GM23248 (cell line): ENCODE measurements at regions not wholly inside any gene's neighbourhood (a gene's known extent, or its start where the extent isn't known, plus 50 kb on each side); places are given as distances from the start of the nearest gene placed in this dataset.

Experiments used
- DNase-seq: peaks from one replicate; pipeline ENCODE4 v3.0.0-alpha.2; 2015
- H2AFZ ChIP-seq: fragments of 200-600 bp; sonication (generic); 2 replicates; pipeline ENCODE4 v1.6.1; 2016; ENCODE audit warnings: antibody characterized with exemption
- H3F3A ChIP-seq: fragments of 200-600 bp; sonication (generic); 2 replicates; pipeline ENCODE4 v1.6.1; 2016; ENCODE audit warnings: mild to moderate bottlenecking, antibody characterized with exemption, mixed run types; ENCODE audit not compliant: insufficient read depth
- H3K27ac ChIP-seq: fragments of 200-600 bp; sonication (generic); 2 replicates; pipeline ENCODE4 v1.5.1; 2016; ENCODE audit warnings: mild to moderate bottlenecking
- H3K27me3 ChIP-seq: fragments of 200-600 bp; sonication (generic); replicated peaks from 2 replicates; pipeline ENCODE4 v1.6.1; 2016; ENCODE audit warnings: mild to moderate bottlenecking; ENCODE audit not compliant: insufficient read depth
- H3K36me3 ChIP-seq: fragments of 200-600 bp; sonication (generic); 2 replicates; pipeline ENCODE4 v1.6.1; 2016; ENCODE audit warnings: low read depth, mild to moderate bottlenecking
- H3K4me1 ChIP-seq: fragments of 200-600 bp; sonication (generic); 2 replicates; pipeline ENCODE4 v1.6.1; 2016; ENCODE audit warnings: mild to moderate bottlenecking; ENCODE audit not compliant: insufficient read depth
- H3K4me2 ChIP-seq: fragments of 200-600 bp; sonication (generic); one replicate; pipeline ENCODE4 v1.6.1; 2016; ENCODE audit warnings: mild to moderate bottlenecking; ENCODE audit not compliant: unreplicated experiment
- H3K4me3 ChIP-seq: fragments of 200-600 bp; sonication (generic); 2 replicates; pipeline ENCODE4 v1.5.1; 2016; ENCODE audit warnings: mild to moderate bottlenecking
- H3K79me2 ChIP-seq: fragments of 200-600 bp; sonication (generic); 2 replicates; pipeline ENCODE4 v1.6.1; 2016; ENCODE audit warnings: mild to moderate bottlenecking; ENCODE audit not compliant: insufficient read depth
- H3K9ac ChIP-seq: fragments of 200-600 bp; sonication (generic); 2 replicates; pipeline ENCODE4 v1.6.1; 2016; ENCODE audit warnings: mild to moderate bottlenecking
- H3K9me2 ChIP-seq: fragments of 200-600 bp; sonication (generic); 2 replicates; pipeline ENCODE4 v1.6.1; 2016; ENCODE audit warnings: mixed run types, mild to moderate bottlenecking, moderate library complexity; ENCODE audit not compliant: insufficient read depth
- H3K9me3 ChIP-seq: fragments of 200-600 bp; sonication (generic); one replicate; pipeline ENCODE4 v1.6.1; 2017; ENCODE audit warnings: low read depth
- H4K20me1 ChIP-seq: fragments of 200-600 bp; sonication (generic); 2 replicates; pipeline ENCODE4 v1.6.0; 2016; ENCODE audit not compliant: insufficient read depth
- EZH2 ChIP-seq: fragments of 200-600 bp; sonication (generic); IDR thresholded peaks from 2 replicates; pipeline ENCODE4 v1.6.1; 2018; ENCODE audit warnings: antibody characterized with exemption, mild to moderate bottlenecking; ENCODE audit not compliant: insufficient read depth, poor library complexity, severe bottlenecking
- EZH2phosphoT487 ChIP-seq: fragments of 200-600 bp; sonication (generic); IDR thresholded peaks from 2 replicates; pipeline ENCODE4 v1.6.1; 2018; ENCODE audit warnings: antibody characterized with exemption, moderate library complexity, mild to moderate bottlenecking, low read depth; ENCODE audit not compliant: insufficient read depth
- WGBS, 2 experiments: methylation state at CpG; one replicate each; pipeline ENCODE4 v1.1.6; 2015 to 2017; ENCODE audit warnings: low lambda C conversion rate in 2 of 2, low coverage in 1 of 2; ENCODE audit errors: missing lambda C conversion rate in 2 of 2; 5-methylcytosine and 5-hydroxymethylcytosine counted together
- in situ Hi-C: fragments of 300-500 bp; cut with MboI; formaldehyde crosslinking; loops from 2 replicates; pipeline ENCODE4 v1.15.0; 2020

DNA sequence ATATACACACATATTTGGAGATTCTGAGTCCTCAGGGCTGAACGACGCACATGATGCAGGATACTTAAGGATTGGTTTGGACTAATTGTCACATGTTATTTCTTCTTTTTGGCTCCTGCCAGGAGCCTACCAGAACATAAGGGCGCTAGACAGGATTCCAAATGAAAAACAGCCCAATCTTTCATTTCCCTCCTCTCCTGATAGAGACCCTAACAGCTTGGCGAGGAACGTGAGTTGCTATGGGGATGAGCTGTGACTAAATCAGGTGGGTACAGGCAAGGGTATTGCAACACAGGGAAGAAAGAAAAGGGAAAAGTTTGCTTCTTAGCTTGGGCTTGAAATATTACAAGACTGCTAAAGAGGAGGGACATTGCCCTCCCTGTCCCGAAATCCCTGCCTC is 109.9 kb downstream of the AIPL1 start:
- no peaks in the 10 kb centered on the region for H3K27me3 ChIP-seq
- in situ Hi-C loops: no loop called here
- H2AFZ ChIP-seq: no peak overlapping the region
- no peaks in the 10 kb centered on the region for H3K4me1 ChIP-seq
- TF ChIP-seq EZH2phosphoT487: no peak
- no peak overlapping the region for H3K27ac ChIP-seq
- WGBS, 2 experiments: 29 to 36% methylated on average over 6 of the region's 6 CpGs
- H3K79me2 ChIP-seq: no peaks in the 10 kb centered on the region
- H3K4me2 ChIP-seq: no peak overlapping the region
- H3F3A ChIP-seq: no peaks in the 10 kb centered on the region
- H4K20me1 ChIP-seq: no peaks in the 10 kb centered on the region
- H3K9me2 ChIP-seq: no peaks in the 10 kb centered on the region
- H3K36me3 ChIP-seq: no peaks in the 10 kb centered on the region
- no peak overlapping the region for H3K9ac ChIP-seq
- no peak for DNase-seq
- H3K4me3 ChIP-seq: no peak overlapping the region
- H3K9me3 ChIP-seq: no peaks in the 10 kb centered on the region

GRCh38 chr17:6323626-6324356 is 111.1 kb downstream of the AIPL1 start:
- Histone ChIP-seq H3K27me3 (no peaks in the 10 kb centered on the region), H3K4me2 (no peak overlapping the region), H2AFZ (no peak overlapping the region), H3K36me3 (no peaks in the 10 kb centered on the region), H3K9me3 (no peaks in the 10 kb centered on the region), H3K9ac (no peak overlapping the region), H3K27ac (no peak overlapping the region), H3K9me2 (no peaks in the 10 kb centered on the region), H4K20me1 (no peaks in the 10 kb centered on the region), H3F3A (no peaks in the 10 kb centered on the region), H3K79me2 (no peaks in the 10 kb centered on the region), H3K4me3 (no peak overlapping the region), H3K4me1 (no peaks in the 10 kb centered on the region)
- WGBS, 2 experiments: 34 to 38% methylated on average over 17 of the region's 17 CpGs
- TF ChIP-seq EZH2: no peak
- in situ Hi-C loops: no loop called here
- no peak for DNase-seq

DNA sequence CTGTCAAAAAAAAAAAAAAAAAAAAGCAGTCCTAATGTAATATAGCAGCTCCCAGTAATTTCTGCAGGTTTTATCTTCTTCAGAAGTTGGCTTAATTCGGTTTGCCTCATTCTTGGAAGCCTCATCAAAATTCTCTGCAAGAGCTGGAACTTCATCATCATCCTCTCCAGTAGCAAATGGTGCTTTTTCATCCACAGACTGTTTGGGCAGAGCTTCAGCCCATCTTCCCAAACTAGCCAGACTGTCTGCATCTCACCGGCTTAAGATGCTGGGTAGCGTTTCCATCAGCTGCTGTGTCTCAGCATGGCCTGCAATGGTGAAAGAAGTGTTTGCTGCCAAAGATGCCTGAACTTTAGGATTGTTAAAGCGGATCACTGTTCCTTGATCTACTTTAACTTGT is 112.6 kb downstream of the AIPL1 start:
- Histone ChIP-seq H3K9me2 (no peaks in the 10 kb centered on the region), H3K4me1 (no peaks in the 10 kb centered on the region), H3K9me3 (no peaks in the 10 kb centered on the region), H3K36me3 (no peaks in the 10 kb centered on the region), H3K9ac (no peak overlapping the region), H2AFZ (no peak overlapping the region), H3F3A (no peaks in the 10 kb centered on the region), H3K27me3 (no peaks in the 10 kb centered on the region), H4K20me1 (no peaks in the 10 kb centered on the region), H3K4me2 (no peak overlapping the region), H3K27ac (no peak overlapping the region), H3K4me3 (no peak overlapping the region), H3K79me2 (no peaks in the 10 kb centered on the region)
- TF ChIP-seq EZH2phosphoT487: no peak
- no peak for TF ChIP-seq EZH2
- no peak for DNase-seq
- 25% methylated on average over 4 of the region's 4 CpGs for WGBS, 2 experiments
- in situ Hi-C loops: no loop called here

DNA sequence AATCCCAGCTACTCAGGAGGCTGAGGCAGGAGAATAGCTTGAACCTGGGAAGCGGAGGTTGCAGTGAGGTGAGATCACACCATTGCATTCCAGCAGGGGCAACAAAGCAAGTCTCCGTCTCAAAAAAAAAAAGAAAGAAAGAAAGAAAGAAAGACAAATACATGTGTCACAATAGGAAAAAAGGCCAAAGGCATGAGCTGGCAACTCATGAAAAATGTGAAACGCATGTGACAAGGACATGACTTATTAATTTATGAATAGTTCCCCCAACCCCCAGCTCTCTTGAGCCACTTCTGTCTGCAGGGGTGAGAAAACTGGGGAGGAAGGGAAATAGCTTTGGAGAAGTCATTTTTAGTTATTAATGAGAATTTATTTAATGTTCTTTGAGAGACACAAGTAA is 120.6 kb downstream of the AIPL1 start:
- WGBS, 2 experiments: 23 to 27% methylated on average over 3 of the region's 3 CpGs
- H3K4me3 ChIP-seq: no peak overlapping the region
- no peaks in the 10 kb centered on the region for H3K27me3 ChIP-seq
- H3K36me3 ChIP-seq: no peaks in the 10 kb centered on the region
- no peak for DNase-seq
- no peak overlapping the region for H3K4me2 ChIP-seq
- no peaks in the 10 kb centered on the region for H3F3A ChIP-seq
- H3K9me3 ChIP-seq: no peaks in the 10 kb centered on the region
- in situ Hi-C loops: no loop called here
- no peaks in the 10 kb centered on the region for H4K20me1 ChIP-seq
- no peak overlapping the region for H3K27ac ChIP-seq
- H2AFZ ChIP-seq: no peak overlapping the region
- no peaks in the 10 kb centered on the region for H3K9me2 ChIP-seq
- no peak for TF ChIP-seq EZH2phosphoT487
- no peak for TF ChIP-seq EZH2
- H3K4me1 ChIP-seq: no peaks in the 10 kb centered on the region
- no peaks in the 10 kb centered on the region for H3K79me2 ChIP-seq
- no peak overlapping the region for H3K9ac ChIP-seq

GRCh38 chr17:6313835-6314234 is 121.1 kb downstream of the AIPL1 start:
- Histone ChIP-seq H3K9ac (no peak overlapping the region), H3K27ac (no peak overlapping the region), H3K9me2 (no peaks in the 10 kb centered on the region), H4K20me1 (no peaks in the 10 kb centered on the region), H3K27me3 (no peaks in the 10 kb centered on the region), H3K4me2 (no peak overlapping the region), H2AFZ (no peak overlapping the region), H3K9me3 (no peaks in the 10 kb centered on the region), H3K79me2 (no peaks in the 10 kb centered on the region), H3F3A (no peaks in the 10 kb centered on the region), H3K36me3 (no peaks in the 10 kb centered on the region), H3K4me3 (no peak overlapping the region), H3K4me1 (no peaks in the 10 kb centered on the region)
- WGBS, 2 experiments: 53 to 60% methylated on average over 12 of the region's 12 CpGs
- in situ Hi-C loops: no loop called here
- no peak for TF ChIP-seq EZH2phosphoT487
- TF ChIP-seq EZH2: no peak
- no peak for DNase-seq
